Tibial artery (tissue), 4 donors: ENCODE measurements at regions not wholly inside any gene's neighbourhood (a gene's known extent, or its start where the extent isn't known, plus 50 kb on each side); places are given as distances from the start of the nearest gene placed in this dataset.

Experiments
- DNase-seq, 2 donors: peaks; one replicate each; pipeline ENCODE4 v3.0.0-alpha.2; 2019
- H3K27ac ChIP-seq, 2 donors: fragments of 200-600 bp; sonication (generic) in 1 of 2; 1 replicate in 1 of 2; 2 replicates in 1 of 2; pipeline ENCODE4 v1.5.1; 2018 to 2019; ENCODE audit warnings: mild to moderate bottlenecking in 1 of 2
- H3K27me3 ChIP-seq, 2 donors: fragments of 200-600 bp; sonication (generic) in 1 of 2; one replicate each; pipeline versions ENCODE4 v1.5.1 to v1.6.0; 2016 to 2019
- H3K36me3 ChIP-seq, 3 donors: fragments of 200-600 bp; sonication (generic) in 2 of 3; one replicate each; pipeline ENCODE4 v1.5.1; 2016 to 2019; ENCODE audit warnings: mild to moderate bottlenecking in 2 of 3
- H3K4me1 ChIP-seq, 4 donors: fragments of 200-600 bp; sonication (generic) in 2 of 4; 1 replicate in 3 of 4; 2 replicates in 1 of 4; pipeline ENCODE4 v1.5.1; 2016 to 2019
- H3K4me3 ChIP-seq, 2 donors: fragments of 200-600 bp; sonication (generic) in 1 of 2; 1 replicate in 1 of 2; 2 replicates in 1 of 2; pipeline ENCODE4 v1.5.1; 2018 to 2019; ENCODE audit warnings: mild to moderate bottlenecking in 2 of 2
- H3K9me3 ChIP-seq, 3 donors: fragments of 200-600 bp; sonication (generic) in 1 of 3; one replicate each; pipeline ENCODE4 v1.5.1; 2016 to 2019
- intact Hi-C: fragments of 100-400 bp; cut with DNase I; formaldehyde crosslinking; loops from one replicate; pipeline ENCODE4 v1.15.0; 2023; ENCODE audit warnings: low total_unique reads
- TF ChIP-seq, protein P1 (sequence below), 2 experiments: fragments of 200-600 bp in 1 of 2; fragments of 450-650 bp in 1 of 2; IDR thresholded peaks; one replicate each; pipeline ENCODE4 v1.5.1; 2017 to 2019; ENCODE audit warnings: antibody characterized with exemption in 2 of 2, mild to moderate bottlenecking in 1 of 2, moderate library complexity in 1 of 2

DNA sequence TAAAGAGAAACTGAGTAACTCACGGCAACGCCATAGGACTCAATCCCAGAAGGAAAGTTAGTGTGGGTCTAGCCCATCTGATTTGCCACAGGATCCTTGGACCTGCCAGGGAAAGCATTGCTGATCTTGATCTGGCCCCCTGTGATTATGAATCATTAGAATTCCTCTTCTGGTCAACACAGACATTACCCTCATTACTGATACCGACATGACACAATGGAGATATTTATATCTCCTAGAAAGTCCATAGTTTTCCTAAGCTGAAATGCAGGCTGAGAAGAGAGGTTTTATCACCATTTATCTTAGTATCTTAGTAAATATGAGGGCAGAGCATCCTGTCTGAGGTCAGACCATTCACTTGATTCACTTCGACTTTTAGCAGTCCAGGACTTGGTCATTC, 75.5 kb upstream of the CCDC68 start:
- intact Hi-C loops = no loop called here
- Histone ChIP-seq H3K4me1 (no peaks in the 10 kb centered on the region), H3K27me3 (no peaks in the 10 kb centered on the region), H3K27ac (no peak overlapping the region), H3K9me3 (no peaks in the 10 kb centered on the region), H3K4me3 (no peak overlapping the region), H3K36me3 (no peaks in the 10 kb centered on the region)
- no peak for DNase-seq
- TF ChIP-seq, protein P1, sequence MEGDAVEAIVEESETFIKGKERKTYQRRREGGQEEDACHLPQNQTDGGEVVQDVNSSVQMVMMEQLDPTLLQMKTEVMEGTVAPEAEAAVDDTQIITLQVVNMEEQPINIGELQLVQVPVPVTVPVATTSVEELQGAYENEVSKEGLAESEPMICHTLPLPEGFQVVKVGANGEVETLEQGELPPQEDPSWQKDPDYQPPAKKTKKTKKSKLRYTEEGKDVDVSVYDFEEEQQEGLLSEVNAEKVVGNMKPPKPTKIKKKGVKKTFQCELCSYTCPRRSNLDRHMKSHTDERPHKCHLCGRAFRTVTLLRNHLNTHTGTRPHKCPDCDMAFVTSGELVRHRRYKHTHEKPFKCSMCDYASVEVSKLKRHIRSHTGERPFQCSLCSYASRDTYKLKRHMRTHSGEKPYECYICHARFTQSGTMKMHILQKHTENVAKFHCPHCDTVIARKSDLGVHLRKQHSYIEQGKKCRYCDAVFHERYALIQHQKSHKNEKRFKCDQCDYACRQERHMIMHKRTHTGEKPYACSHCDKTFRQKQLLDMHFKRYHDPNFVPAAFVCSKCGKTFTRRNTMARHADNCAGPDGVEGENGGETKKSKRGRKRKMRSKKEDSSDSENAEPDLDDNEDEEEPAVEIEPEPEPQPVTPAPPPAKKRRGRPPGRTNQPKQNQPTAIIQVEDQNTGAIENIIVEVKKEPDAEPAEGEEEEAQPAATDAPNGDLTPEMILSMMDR (IDR thresholded peaks at IDR 0.05) = no peak

- intact Hi-C loops = no loop called here
- no peak for DNase-seq
- Histone ChIP-seq H3K4me3 (no peak overlapping the region), H3K9me3 (no peaks in the 10 kb centered on the region), H3K36me3 (no peaks in the 10 kb centered on the region), H3K27me3 (no peaks in the 10 kb centered on the region), H3K4me1 (no peaks in the 10 kb centered on the region), H3K27ac (no peak overlapping the region)
- TF ChIP-seq, protein P1 (IDR thresholded peaks at IDR 0.05) = no peak
These were observed 72.7 kb upstream of the CCDC68 start for GRCh38 chr18:55031979-55032378.

DNA sequence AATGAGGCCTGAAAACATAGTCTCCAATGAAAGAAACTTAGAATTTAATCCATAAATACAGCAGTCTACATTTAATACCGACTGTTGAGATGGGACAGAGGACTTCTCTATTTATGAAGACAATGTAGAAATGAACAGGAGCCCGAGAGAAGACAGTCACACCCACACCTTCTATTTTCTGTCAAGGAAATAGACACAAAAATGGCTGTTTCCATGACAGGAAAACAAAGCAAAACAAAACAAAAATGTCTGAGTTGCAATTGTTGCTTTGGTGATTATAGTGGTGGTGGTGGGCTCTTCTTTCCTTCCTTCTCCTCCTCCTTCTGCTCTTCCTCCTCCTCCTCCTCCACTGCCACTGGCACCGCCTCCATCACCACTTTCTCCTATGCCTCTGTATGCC, 72.3 kb upstream of the CCDC68 start:
- no peak for DNase-seq
- H3K36me3 ChIP-seq = no peaks in the 10 kb centered on the region
- no peak overlapping the region for H3K27ac ChIP-seq
- TF ChIP-seq, protein P1 (IDR thresholded peaks at IDR 0.05) = no peak
- no peaks in the 10 kb centered on the region for H3K4me1 ChIP-seq
- intact Hi-C loops = no loop called here
- H3K4me3 ChIP-seq = no peak overlapping the region
- H3K9me3 ChIP-seq = no peaks in the 10 kb centered on the region
- H3K27me3 ChIP-seq = no peaks in the 10 kb centered on the region

DNA sequence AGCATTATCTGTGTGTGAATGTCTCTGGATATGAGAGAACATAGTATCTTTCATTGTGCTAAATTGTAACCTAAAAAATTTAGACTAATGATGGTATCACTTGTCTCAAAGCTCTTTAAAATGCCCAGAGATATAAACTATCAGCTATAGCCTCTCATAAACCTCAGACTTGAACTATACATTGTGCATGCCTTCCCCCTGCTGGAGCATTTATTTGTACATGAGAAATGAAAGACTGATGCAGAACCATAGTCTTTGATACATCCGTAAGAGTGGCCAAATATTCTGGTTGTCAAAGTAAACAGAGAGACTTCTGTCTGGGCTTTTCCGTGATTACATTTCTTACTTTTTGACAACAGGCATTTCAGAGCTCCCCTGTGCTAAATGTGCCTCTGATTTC, 71.9 kb upstream of the CCDC68 start:
- Histone ChIP-seq H3K4me3 (no peak overlapping the region), H3K9me3 (no peaks in the 10 kb centered on the region), H3K27ac (no peak overlapping the region), H3K27me3 (no peaks in the 10 kb centered on the region), H3K36me3 (no peaks in the 10 kb centered on the region), H3K4me1 (no peaks in the 10 kb centered on the region)
- no peak for DNase-seq
- TF ChIP-seq, protein P1 (IDR thresholded peaks at IDR 0.05) = no peak
- intact Hi-C loops = no loop called here

DNA sequence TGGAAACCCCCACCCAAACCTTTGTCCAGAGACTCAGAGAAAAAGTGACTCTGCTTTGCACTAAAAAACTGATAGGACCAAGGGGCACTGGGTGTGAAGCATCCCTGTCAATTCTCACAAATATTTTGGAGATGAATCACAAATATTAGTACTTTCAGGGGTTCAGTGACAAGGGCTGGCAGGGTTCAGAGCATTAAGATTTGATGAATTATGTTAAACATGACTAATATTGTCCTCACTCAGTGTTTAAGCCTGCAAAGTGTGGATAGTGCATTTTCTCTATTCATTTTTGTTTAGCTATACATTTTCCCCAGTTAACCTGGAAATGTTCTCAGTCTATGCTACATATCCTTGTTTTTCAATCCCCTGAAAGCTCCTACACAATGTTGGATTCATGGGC, 65.3 kb upstream of the CCDC68 start:
- Histone ChIP-seq H3K27me3 (no peaks in the 10 kb centered on the region), H3K36me3 (no peaks in the 10 kb centered on the region), H3K4me3 (no peak overlapping the region), H3K4me1 (no peaks in the 10 kb centered on the region), H3K9me3 (no peaks in the 10 kb centered on the region), H3K27ac (no peak overlapping the region)
- no peak for DNase-seq
- intact Hi-C loops = no loop called here
- TF ChIP-seq, protein P1 (IDR thresholded peaks at IDR 0.05) = no peak

DNA sequence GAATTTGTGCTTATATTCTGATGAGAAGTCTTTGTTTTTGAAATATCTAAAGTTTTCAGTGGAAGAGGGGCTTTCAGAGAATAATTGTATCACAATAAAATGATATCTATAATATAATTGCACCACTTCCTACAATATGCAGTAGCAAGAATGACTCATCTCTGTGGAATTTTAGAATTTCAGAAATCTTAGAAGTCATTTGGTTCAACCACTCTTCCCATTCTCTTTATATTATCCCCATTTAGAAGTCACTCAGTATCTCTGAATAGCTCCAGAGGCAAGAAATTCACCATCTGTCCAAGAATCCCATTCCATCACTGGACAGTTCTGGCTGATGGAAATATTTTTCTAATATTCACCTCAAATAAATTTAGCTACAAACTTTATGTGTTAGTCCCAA, 59.3 kb upstream of the CCDC68 start:
- H3K27me3 ChIP-seq = no peaks in the 10 kb centered on the region
- H3K27ac ChIP-seq = no peak overlapping the region
- H3K9me3 ChIP-seq = no peaks in the 10 kb centered on the region
- H3K4me1 ChIP-seq = no peaks in the 10 kb centered on the region
- DNase-seq = no peak
- TF ChIP-seq, protein P1 (IDR thresholded peaks at IDR 0.05) = no peak
- intact Hi-C loops = no loop called here
- no peak overlapping the region for H3K4me3 ChIP-seq
- H3K36me3 ChIP-seq = no peaks in the 10 kb centered on the region
